ENCODE measurements at regions not wholly inside any gene's neighbourhood (a gene's known extent, or its start where the extent isn't known, plus 50 kb on each side); places are given as distances from the start of the nearest gene placed in this dataset.

GRCh38 chr16:60166111-60166510, 1432.0 kb upstream of the GOT2 start:
- TF ChIP-seq FOXP2 (optimal IDR thresholded peaks at IDR 0.05; ENCODE audit: borderline replicate concordance, extremely low read depth, extremely low read length, insufficient read depth) (no peak), REST (IDR thresholded peaks at IDR 0.05; ENCODE audit: insufficient read depth in 1 of 2, low read depth in 2 of 2, low read length in 2 of 2) (no peak), POLR2AphosphoS5 (IDR thresholded peaks at IDR 0.05; ENCODE audit: low read depth, low read length) (no peak), SIN3A (IDR thresholded peaks at IDR 0.05; ENCODE audit: borderline replicate concordance, insufficient read depth, low read length) (no peak), TAF1 (IDR thresholded peaks at IDR 0.05; ENCODE audit: borderline replicate concordance, insufficient read depth, low read length) (no peak)

- TF ChIP-seq TAF1 (IDR thresholded peaks at IDR 0.05; ENCODE audit: borderline replicate concordance, insufficient read depth, low read length), result no peak
- TF ChIP-seq POLR2AphosphoS5 (IDR thresholded peaks at IDR 0.05; ENCODE audit: low read depth, low read length), result no peak
- TF ChIP-seq FOXP2 (optimal IDR thresholded peaks at IDR 0.05; ENCODE audit: borderline replicate concordance, extremely low read depth, extremely low read length, insufficient read depth), result no peak
- no peak for TF ChIP-seq SIN3A (IDR thresholded peaks at IDR 0.05; ENCODE audit: borderline replicate concordance, insufficient read depth, low read length)
- no peak for TF ChIP-seq REST (IDR thresholded peaks at IDR 0.05; ENCODE audit: insufficient read depth in 1 of 2, low read depth in 2 of 2, low read length in 2 of 2)
These were observed 1417.9 kb upstream of the GOT2 start for GRCh38 chr16:60151987-60152386.

GRCh38 chr16:60150907-60151306, 1416.8 kb upstream of the GOT2 start:
- TF ChIP-seq SIN3A (IDR thresholded peaks at IDR 0.05; ENCODE audit: borderline replicate concordance, insufficient read depth, low read length), result no peak

GRCh38 chr16:60143348-60143705, 1409.2 kb upstream of the GOT2 start:
- TF ChIP-seq SIN3A (IDR thresholded peaks at IDR 0.05; ENCODE audit: borderline replicate concordance, insufficient read depth, low read length) (no peak), POLR2AphosphoS5 (IDR thresholded peaks at IDR 0.05; ENCODE audit: low read depth, low read length) (no peak), FOXP2 (optimal IDR thresholded peaks at IDR 0.05; ENCODE audit: borderline replicate concordance, extremely low read depth, extremely low read length, insufficient read depth) (no peak), TAF1 (IDR thresholded peaks at IDR 0.05; ENCODE audit: borderline replicate concordance, insufficient read depth, low read length) (no peak), REST (IDR thresholded peaks at IDR 0.05; ENCODE audit: insufficient read depth in 1 of 2, low read depth in 2 of 2, low read length in 2 of 2) (no peak)

- TF ChIP-seq SIN3A (IDR thresholded peaks at IDR 0.05; ENCODE audit: borderline replicate concordance, insufficient read depth, low read length), result no peak
- no peak for TF ChIP-seq FOXP2 (optimal IDR thresholded peaks at IDR 0.05; ENCODE audit: borderline replicate concordance, extremely low read depth, extremely low read length, insufficient read depth)
- no peak for TF ChIP-seq REST (IDR thresholded peaks at IDR 0.05; ENCODE audit: insufficient read depth in 1 of 2, low read depth in 2 of 2, low read length in 2 of 2)
- no peak for TF ChIP-seq TAF1 (IDR thresholded peaks at IDR 0.05; ENCODE audit: borderline replicate concordance, insufficient read depth, low read length)
- no peak for TF ChIP-seq POLR2AphosphoS5 (IDR thresholded peaks at IDR 0.05; ENCODE audit: low read depth, low read length)
These were observed 1408.7 kb upstream of the GOT2 start for GRCh38 chr16:60142619-60143347.

Measured in PFSK-1 (cell line).